Pancreas (tissue), 10 donors: ENCODE measurements at regions not wholly inside any gene's neighbourhood (a gene's known extent, or its start where the extent isn't known, plus 50 kb on each side); places are given as distances from the start of the nearest gene placed in this dataset.
A peak's percentile ranks its signal among the peaks of the same experiment; 100 is the strongest.

Source experiments
- ATAC-seq, 4 donors: fragments of 200-7000 bp; cut with Tn5 transposase; one replicate each; pipeline versions ENCODE4 v1.8.0 to v1.9.1; 2020; ENCODE audit warnings: mild to moderate bottlenecking in 4 of 4, moderate library complexity in 4 of 4
- DNase-seq, 6 donors: peaks; one replicate each; pipeline ENCODE4 v3.0.0-alpha.2; 2020
- FAIRE-seq: peaks from 2 replicates; lab custom pipeline; 2012; peaks lifted over from hg19 to GRCh38; lab: Jason Lieb, UNC
- H3K27ac ChIP-seq, 4 donors: fragments of 200-600 bp; sonication (generic); 1 replicate in 3 of 4; 2 replicates in 1 of 4; pipeline versions ENCODE4 v1.5.0 to v1.8.0; 2020
- H3K27me3 ChIP-seq, 4 donors: fragments of 200-600 bp; one replicate each; pipeline ENCODE4 v1.8.0; 2021
- H3K36me3 ChIP-seq, 3 donors: fragments of 200-600 bp; sonication (generic) in 1 of 3; one replicate each; pipeline versions ENCODE4 v1.5.0 to v1.8.0; 2020 to 2021
- H3K4me1 ChIP-seq, 3 donors: fragments of 200-600 bp; one replicate each; pipeline ENCODE4 v1.8.0; 2021
- H3K4me3 ChIP-seq, 4 donors: fragments of 200-600 bp; sonication (generic) in 2 of 4; one replicate each; pipeline versions ENCODE4 v1.5.0 to v1.8.0; 2020 to 2021
- H3K9me3 ChIP-seq, 4 donors: fragments of 200-600 bp; one replicate each; pipeline ENCODE4 v1.8.0; 2021
- WGBS, 2 donors: extraction: QIAGEN DNeasy Blood & Tissue Kit; methylation state at CpG; one replicate each; pipeline ENCODE4 v1.1.7; 2013; 5-methylcytosine and 5-hydroxymethylcytosine counted together
- intact Hi-C, 3 donors: fragments of 100-400 bp; cut with DNase I; formaldehyde crosslinking; loops; one replicate each; pipeline versions ENCODE4 v1.11.1 to v1.14.2; 2022
- TF ChIP-seq, protein P1 (sequence below), 4 donors: fragments of 200-600 bp; sonication (generic) in 3 of 4; IDR thresholded peaks; one replicate each; pipeline versions ENCODE4 v1.5.0 to v1.8.0; 2021; ENCODE audit warnings: antibody characterized with exemption in 4 of 4
- donor health status: healthy with polysubstance abuse.
- donor health status: DM: no; HTN: no; CAD: no; lungs with moderate emphysema.
- donor health status: DM: no; HTN: no; CAD: no.
- donor health status: control.
- donor health status: control.
- donor health status: Bipolar disorder and iron deficiency.
- donor health status: DM: yes; HTN: yes; CAD: no.
- donor health status: DM: no; HTN: no; CAD: no.
- donor health status: DM: no; HTN: no; CAD: no.
- donor health status: DM: yes; HTN: yes; CAD: no.

GRCh38 chr14:25615174-25615573 lies 565.2 kb upstream of the STXBP6 start:
- FAIRE-seq (no peak), ATAC-seq (no peak), DNase-seq (no peak)
- Histone ChIP-seq H3K27me3 (no peaks in the 10 kb centered on the region), H3K27ac (no peak overlapping the region), H3K36me3 (no peaks in the 10 kb centered on the region), H3K4me3 (no peak overlapping the region), H3K9me3 (no peaks in the 10 kb centered on the region), H3K4me1 (no peaks in the 10 kb centered on the region)
- TF ChIP-seq, protein P1, sequence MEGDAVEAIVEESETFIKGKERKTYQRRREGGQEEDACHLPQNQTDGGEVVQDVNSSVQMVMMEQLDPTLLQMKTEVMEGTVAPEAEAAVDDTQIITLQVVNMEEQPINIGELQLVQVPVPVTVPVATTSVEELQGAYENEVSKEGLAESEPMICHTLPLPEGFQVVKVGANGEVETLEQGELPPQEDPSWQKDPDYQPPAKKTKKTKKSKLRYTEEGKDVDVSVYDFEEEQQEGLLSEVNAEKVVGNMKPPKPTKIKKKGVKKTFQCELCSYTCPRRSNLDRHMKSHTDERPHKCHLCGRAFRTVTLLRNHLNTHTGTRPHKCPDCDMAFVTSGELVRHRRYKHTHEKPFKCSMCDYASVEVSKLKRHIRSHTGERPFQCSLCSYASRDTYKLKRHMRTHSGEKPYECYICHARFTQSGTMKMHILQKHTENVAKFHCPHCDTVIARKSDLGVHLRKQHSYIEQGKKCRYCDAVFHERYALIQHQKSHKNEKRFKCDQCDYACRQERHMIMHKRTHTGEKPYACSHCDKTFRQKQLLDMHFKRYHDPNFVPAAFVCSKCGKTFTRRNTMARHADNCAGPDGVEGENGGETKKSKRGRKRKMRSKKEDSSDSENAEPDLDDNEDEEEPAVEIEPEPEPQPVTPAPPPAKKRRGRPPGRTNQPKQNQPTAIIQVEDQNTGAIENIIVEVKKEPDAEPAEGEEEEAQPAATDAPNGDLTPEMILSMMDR (IDR thresholded peaks at IDR 0.05), result no peak
- intact Hi-C loops, result no loop called here

DNA sequence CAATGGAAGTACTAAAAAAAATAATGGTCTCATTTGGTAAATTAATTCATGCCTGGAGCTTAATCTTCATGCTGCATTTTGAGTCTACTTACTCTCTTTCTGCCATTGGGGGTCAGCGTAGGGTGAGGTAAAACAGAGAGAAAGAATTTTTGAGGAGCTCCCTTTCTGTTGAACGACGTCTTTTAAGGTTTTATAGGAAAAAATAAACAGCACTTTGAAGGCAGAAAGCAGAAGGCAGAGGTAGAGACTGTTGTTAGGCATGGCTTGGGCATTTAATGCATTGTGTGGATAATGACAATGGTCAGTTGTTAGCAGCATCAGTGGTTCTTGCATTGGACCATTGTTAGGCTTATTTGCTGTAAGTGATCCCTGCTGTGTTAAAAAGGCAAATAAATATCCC lies 557.2 kb upstream of the STXBP6 start:
- intact Hi-C loops, result no loop called here

DNA sequence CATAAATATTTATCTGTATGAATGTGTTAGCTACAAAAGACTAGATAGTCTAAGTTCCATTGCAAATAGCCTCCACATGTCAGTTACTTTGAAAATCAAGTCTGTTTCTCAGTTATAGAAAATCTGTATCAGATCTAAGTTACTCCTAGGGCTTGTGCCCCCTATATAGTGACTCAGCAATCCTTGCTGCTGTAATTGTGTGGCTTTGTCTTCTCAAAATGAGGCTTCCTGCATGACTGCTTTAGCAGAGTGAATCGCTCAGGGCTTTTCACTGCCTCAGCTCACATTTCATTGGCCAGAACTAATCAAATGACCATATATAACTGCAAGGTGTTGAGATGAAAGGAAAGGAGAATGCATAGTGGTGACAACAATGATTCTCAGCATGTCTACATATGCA lies 552.2 kb upstream of the STXBP6 start:
- TF ChIP-seq, protein P1 (IDR thresholded peaks at IDR 0.05), result no peak
- Histone ChIP-seq H3K36me3 (no peaks in the 10 kb centered on the region), H3K9me3 (no peaks in the 10 kb centered on the region), H3K27ac (no peak overlapping the region), H3K27me3 (no peaks in the 10 kb centered on the region), H3K4me3 (no peak overlapping the region), H3K4me1 (no peaks in the 10 kb centered on the region)
- DNase-seq (no peak), FAIRE-seq (no peak), ATAC-seq (no peak)
- WGBS, 2 donors, result 42 to 54% methylated on average over 1 of the region's 1 CpG
- intact Hi-C loops, result no loop called here

More for the DNA sequence above, 557.2 kb upstream of the STXBP6 start:
- DNase-seq, result no peak
- no peak for FAIRE-seq
- Histone ChIP-seq H3K36me3 (no peaks in the 10 kb centered on the region), H3K4me3 (no peak overlapping the region), H3K9me3 (no peaks in the 10 kb centered on the region), H3K4me1 (no peaks in the 10 kb centered on the region), H3K27ac (no peak overlapping the region), H3K27me3 (no peaks in the 10 kb centered on the region)
- TF ChIP-seq, protein P1 (IDR thresholded peaks at IDR 0.05), result no peak
- ATAC-seq, result no peak
- WGBS, 2 donors, result 11 to 15% methylated on average over 3 of the region's 3 CpGs

DNA sequence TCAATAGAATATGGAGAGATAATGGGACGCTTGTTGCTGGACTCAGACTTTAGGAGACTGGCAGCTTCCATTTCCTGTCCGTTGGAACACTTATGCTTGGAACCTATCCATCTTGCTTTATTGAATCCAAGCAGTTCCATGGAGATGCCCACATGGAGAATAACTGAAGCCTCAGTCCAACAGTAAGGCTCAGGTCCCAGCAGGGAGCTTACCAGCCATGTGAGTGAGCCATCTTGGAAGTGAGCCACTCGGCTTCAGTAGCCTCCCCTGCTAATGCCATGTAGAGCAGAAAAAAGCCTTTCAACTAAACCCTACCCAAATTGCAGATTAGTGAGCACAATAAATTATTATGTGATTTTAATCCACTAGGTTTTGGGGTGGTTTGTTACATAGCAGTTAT lies 538.8 kb upstream of the STXBP6 start:
- Histone ChIP-seq H3K36me3 (no peaks in the 10 kb centered on the region), H3K4me1 (no peaks in the 10 kb centered on the region), H3K9me3 (no peaks in the 10 kb centered on the region), H3K27ac (no peak overlapping the region), H3K4me3 (no peak overlapping the region), H3K27me3 (no peaks in the 10 kb centered on the region)
- WGBS, 2 donors, result 50 to 63% methylated on average over 3 of the region's 3 CpGs
- DNase-seq (peak in 1 of 6 donors; percentile 8), ATAC-seq (no peak), FAIRE-seq (no peak)
- TF ChIP-seq, protein P1 (IDR thresholded peaks at IDR 0.05), result no peak
- intact Hi-C loops, result no loop called here

- DNase-seq, result no peak
- H3K4me3 ChIP-seq, result no peak overlapping the region
- 36 to 50% methylated on average over 5 of the region's 5 CpGs for WGBS, 2 donors
- TF ChIP-seq, protein P1 (IDR thresholded peaks at IDR 0.05), result no peak
- H3K36me3 ChIP-seq, result no peaks in the 10 kb centered on the region
- FAIRE-seq, result no peak
- H3K27ac ChIP-seq, result no peak overlapping the region
- H3K27me3 ChIP-seq, result no peaks in the 10 kb centered on the region
- H3K4me1 ChIP-seq, result no peaks in the 10 kb centered on the region
- intact Hi-C loops, result no loop called here
- no peaks in the 10 kb centered on the region for H3K9me3 ChIP-seq
- no peak for ATAC-seq
Measured at GRCh38 chr14:25574628-25575325, 524.8 kb upstream of the STXBP6 start.
